Stimulated activated CD8-positive, alpha-beta memory T cell treated with anti-CD3 and anti-CD28 coated beads, Interleukin-7, amount 100 ng/mL, for 4 hours (primary cell): ENCODE measurements at regions not wholly inside any gene's neighbourhood (a gene's known extent, or its start where the extent isn't known, plus 50 kb on each side); places are given as distances from the start of the nearest gene placed in this dataset.
"Not testable (repeated sequence)": the region's sequence is repeated elsewhere in the genome, so short reads cannot be mapped to it uniquely, and the experiment has no call there.

Experiments
- DNase-seq, 2 donors: peaks; one replicate each; pipeline ENCODE4 v3.0.0-alpha.2; 2020; ENCODE audit warnings: low read depth in 2 of 2

GRCh38 chr5:163877865-163878264 lies 372.4 kb downstream of the MAT2B start:
- no peak for DNase-seq

DNA sequence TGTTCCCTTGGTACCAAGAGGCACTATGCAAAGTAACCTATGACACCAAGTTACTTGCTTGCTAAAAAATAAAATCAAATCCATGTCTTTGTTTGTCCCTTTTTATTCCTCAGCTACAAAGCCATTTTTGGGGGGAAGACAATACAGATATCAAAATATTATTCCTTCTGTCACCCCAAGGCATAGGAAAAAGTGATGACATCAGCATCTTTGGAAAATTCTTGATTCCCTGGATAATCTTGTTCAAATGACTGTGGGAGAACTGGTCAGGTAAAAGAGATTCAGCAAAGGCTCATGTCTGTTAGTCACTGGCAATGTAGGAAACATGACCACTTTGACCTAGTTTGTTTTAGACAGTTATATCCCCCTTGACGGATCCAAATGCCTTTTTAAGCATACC lies 373.1 kb downstream of the MAT2B start:
- no peak for DNase-seq

- DNase-seq = no peak
These were observed 374.9 kb downstream of the MAT2B start for GRCh38 chr5:163880302-163880701.

DNA sequence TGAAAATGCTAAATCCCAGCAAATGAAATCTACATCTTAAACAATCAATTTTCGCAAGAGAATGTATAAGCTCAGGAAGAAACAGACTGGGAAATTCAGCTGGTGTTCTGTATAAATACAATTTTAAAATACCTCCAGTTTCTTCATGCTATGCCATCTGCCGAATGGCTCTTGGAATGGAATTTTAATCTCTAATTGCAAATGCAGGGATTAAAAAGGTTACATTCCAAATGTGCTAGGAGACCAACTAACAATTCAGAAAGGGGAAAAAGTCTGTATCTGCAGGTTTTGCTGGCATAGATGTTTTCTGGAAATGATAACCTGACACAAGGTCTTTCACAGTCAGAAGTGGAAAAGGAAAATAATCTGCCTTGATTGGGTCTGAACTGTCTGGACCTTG lies 379.7 kb downstream of the MAT2B start:
- DNase-seq = no peak

DNA sequence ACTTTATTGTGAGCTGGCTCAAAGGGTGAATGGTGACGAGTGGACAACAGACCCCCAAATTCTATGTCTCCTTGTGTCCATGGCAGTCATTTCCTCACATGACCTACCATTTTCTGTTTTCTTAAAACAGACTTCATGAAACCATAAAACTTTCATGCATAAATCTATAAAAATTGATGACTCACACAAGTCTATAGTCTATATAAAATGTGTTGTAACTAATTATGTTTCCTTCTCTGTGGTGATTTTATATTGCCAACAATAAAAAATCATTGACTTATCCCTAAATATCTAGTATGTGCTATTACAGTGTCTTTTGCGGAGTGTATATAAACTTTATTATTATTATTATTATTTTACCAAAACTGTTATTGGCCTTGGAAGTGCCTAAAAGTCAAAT lies 382.4 kb downstream of the MAT2B start:
- DNase-seq = no peak

GRCh38 chr5:163888366-163888765 lies 382.9 kb downstream of the MAT2B start:
- DNase-seq = no peak

GRCh38 chr5:163889369-163889768 lies 383.9 kb downstream of the MAT2B start:
- DNase-seq = no peak

DNA sequence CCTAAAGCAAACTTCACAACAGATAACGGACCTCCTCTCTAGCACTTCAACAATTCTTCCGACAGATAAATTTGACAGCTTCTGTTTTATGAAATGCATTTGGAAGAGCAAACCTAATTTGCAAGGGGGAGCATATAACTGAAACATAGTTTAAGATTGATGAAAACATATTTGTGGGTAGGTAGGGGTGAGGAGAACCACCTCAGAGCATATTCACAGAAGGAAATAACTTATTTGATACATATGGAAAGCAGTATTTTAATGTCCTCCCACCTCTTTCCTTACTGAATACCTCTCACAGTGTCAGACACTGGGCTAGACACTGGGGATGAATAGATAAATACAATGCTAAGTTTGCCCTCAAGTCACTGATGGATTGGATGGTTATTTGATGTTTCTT lies 384.8 kb downstream of the MAT2B start:
- no peak for DNase-seq

DNA sequence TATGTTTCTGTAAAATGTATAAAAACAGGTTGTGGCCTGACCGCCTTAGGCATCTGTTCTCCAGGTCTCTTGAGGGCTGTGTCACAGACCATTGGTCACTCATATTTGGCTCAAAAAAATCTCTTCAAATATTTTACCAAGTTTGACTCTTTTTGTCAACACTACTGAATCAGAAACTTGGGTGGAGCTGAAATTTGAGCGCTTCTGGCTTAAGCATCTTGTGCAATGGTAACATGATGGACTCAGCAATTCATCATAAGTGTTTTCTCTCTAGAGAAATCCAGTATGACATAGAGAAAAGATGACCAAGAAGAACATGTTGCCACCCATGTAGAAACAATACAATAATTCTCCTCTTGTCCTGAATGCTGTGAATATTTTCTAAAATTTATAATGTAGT lies 387.9 kb downstream of the MAT2B start:
- DNase-seq = no peak

DNA sequence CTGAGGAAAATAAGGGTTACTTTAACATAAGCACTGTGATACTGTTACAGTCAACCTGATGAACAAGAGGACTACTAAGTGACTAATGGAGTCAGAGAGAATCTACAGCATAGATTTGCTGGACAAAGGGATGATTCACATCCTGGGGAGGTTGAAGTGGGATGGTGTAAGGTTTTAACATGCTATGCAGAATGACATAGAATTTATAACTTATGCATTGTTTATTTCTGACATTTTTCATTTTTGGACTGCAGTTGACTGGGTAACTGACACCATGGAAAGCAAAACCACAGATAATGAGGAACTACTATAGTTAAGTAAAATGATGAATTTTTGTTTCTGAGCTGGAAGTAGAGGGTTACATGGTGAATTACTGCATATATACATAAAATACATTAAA lies 389.2 kb downstream of the MAT2B start:
- no peak for DNase-seq

GRCh38 chr5:163898873-163899272 lies 393.5 kb downstream of the MAT2B start:
- DNase-seq = no peak

- not testable (repeated sequence) for DNase-seq
These were observed 402.4 kb downstream of the MAT2B start for GRCh38 chr5:163907783-163908182.

DNA sequence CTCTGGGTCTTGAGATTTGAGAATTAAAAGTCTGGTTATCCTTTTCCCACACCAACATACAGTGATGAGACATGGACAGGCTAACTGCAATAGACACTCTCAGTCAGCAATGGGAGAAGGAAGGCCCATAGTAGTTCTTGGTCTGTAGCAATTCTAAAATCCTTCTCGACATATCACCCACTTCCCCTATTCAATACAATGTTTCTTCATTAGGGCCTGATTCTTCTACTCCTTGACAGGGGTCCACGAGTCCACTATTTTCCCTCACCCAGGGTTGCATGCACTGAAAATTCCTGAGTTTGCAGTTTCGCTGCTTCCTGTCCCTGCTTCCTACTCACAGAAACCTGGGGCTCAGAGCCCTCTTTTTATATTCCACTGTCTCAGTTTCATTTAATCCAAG lies 402.8 kb downstream of the MAT2B start:
- DNase-seq = no peak

DNA sequence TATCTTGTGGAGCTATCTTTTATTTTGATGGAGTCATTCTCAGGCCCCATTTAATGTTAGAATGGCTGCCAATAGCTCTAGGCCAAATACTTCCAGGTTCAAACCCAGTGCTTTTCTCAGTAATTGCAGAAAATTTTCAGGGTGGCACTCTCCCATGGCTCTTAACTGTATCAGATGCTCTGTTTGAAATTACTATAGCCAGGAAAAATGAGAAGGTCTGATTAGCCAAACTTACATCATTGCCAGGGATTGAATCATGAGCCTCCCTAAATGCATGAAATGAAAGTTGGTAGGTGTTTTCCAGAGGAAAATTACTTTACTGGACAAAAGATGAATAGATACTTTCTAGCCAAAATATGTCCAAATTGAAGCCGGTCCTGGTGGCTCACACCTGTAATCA lies 404.8 kb downstream of the MAT2B start:
- DNase-seq = no peak

DNA sequence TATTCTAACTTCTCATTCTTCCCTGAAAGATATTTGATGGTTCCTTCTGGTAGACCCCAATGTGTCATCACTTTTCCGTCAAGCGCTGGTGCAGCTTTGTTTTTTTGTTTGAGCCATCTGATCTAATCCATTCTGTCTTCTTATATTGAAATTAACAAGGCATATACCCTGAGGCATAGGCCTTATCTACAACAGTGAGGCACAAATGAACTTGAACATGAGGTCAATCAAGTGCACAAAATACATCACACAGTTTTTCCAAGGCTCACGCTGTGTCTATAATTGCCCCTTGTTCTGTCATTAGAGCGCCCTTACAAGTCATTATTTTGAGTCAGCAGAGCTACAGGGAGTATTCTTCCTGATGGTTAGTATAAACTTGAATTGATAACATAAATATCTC lies 406.6 kb downstream of the MAT2B start:
- no peak for DNase-seq

GRCh38 chr5:163913548-163913947 lies 408.1 kb downstream of the MAT2B start:
- no peak for DNase-seq

GRCh38 chr5:163914910-163915309 lies 409.5 kb downstream of the MAT2B start:
- no peak for DNase-seq

GRCh38 chr5:163915481-163915961 lies 410.1 kb downstream of the MAT2B start:
- no peak for DNase-seq

- DNase-seq = no peak
These were observed 411.0 kb downstream of the MAT2B start for GRCh38 chr5:163916376-163916775.

DNA sequence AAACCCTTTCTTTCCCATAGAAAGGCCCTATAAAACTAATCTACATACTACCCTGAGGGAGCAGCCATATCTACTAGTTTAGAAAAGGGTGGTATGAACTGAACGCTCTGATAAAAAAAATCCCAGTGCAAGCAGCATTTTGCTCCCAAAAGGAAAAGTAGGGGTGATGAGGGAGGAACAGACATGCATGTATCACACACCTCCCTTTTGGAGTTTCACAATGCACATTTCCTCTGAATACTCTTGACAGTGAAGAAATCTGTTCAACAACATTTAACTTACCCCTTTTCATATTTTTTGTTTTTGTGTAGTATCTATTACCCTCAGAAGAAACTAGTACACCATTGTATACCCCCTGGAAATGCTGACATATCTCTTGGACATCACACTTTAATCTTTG lies 411.4 kb downstream of the MAT2B start:
- no peak for DNase-seq

- DNase-seq = no peak
These were observed 412.3 kb downstream of the MAT2B start for GRCh38 chr5:163917747-163918146.

GRCh38 chr5:163934990-163935389 lies 429.6 kb downstream of the MAT2B start:
- not testable (repeated sequence) for DNase-seq

DNA sequence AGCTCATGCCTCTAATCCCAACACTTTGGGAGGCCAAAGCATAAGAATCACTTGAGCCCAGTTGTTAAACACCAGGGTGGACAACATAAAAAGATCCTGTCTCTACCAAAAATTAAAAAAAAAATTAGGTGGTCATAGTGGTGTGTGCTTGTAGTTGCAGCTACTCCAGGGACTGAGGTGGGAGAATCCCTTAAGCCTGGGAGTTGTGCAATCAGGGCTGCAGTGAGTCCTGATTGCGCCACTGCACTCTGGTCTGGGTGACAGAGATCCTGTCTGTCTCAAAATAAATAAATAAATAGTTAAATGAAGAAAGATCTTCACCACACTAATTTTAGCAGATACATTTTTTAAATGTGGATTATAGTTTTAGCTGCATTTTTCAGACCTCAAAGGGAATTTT lies 433.2 kb downstream of the MAT2B start:
- no peak for DNase-seq

- DNase-seq = no peak
These were observed 435.7 kb downstream of the MAT2B start for GRCh38 chr5:163941079-163941478.

DNA sequence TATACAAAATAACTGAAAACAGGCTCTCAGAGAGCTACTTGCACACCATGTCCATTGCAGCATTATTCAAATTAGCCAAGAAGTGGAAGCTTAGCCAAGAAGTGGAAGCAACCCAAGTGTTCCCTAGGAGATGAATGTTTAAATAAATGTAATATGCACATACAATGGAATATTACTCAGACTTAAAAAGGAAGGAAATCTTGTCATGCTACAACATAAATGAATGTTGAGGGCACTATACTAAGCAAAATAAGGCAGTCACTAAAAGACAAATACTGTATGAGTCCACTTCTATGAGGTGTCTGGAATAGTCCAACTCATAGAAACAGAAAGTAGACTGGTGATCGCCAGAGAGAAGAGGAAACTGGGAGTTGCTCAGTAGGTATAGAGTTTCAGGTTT lies 438.1 kb downstream of the MAT2B start:
- no peak for DNase-seq
